Fibroblast of skin of right biceps (primary cell): ENCODE measurements at regions not wholly inside any gene's neighbourhood (a gene's known extent, or its start where the extent isn't known, plus 50 kb on each side); places are given as distances from the start of the nearest gene placed in this dataset.
"Not testable (repeated sequence)": the region's sequence is repeated elsewhere in the genome, so short reads cannot be mapped to it uniquely, and the experiment has no call there.

Experiments
- DNase-seq: peaks from one replicate; pipeline ENCODE4 v3.0.0-alpha.2; 2013

GRCh38 chr16:52976539-52977167, 76.0 kb downstream of the CHD9NB start:
- DNase-seq, result peak; percentile 8

GRCh38 chr16:52967744-52968143, 85.0 kb downstream of the CHD9NB start:
- no peak for DNase-seq

GRCh38 chr16:52964290-52964689, 88.4 kb downstream of the CHD9NB start:
- DNase-seq, result no peak

- DNase-seq, result no peak
Measured at GRCh38 chr16:52963855-52964242, 88.8 kb downstream of the CHD9NB start.

GRCh38 chr16:52963212-52963854, 89.4 kb downstream of the CHD9NB start:
- no peak for DNase-seq

GRCh38 chr16:52958951-52959350, 93.7 kb downstream of the CHD9NB start:
- DNase-seq, result no peak

GRCh38 chr16:52957199-52957598, 95.5 kb downstream of the CHD9NB start:
- DNase-seq, result no peak

- no peak for DNase-seq
Measured at GRCh38 chr16:52956044-52956443, 96.7 kb downstream of the CHD9NB start.

- no peak for DNase-seq
Measured at GRCh38 chr16:52953215-52953614, 99.5 kb downstream of the CHD9NB start.

- no peak for DNase-seq
Measured at GRCh38 chr16:52948946-52949345, 103.8 kb downstream of the CHD9NB start.

- no peak for DNase-seq
Measured at GRCh38 chr16:52932321-52932720, 120.4 kb downstream of the CHD9NB start.

- no peak for DNase-seq
Measured at GRCh38 chr16:52929478-52930400, 123.0 kb downstream of the CHD9NB start.

GRCh38 chr16:52928955-52929354, 123.7 kb downstream of the CHD9NB start:
- no peak for DNase-seq

GRCh38 chr16:52925143-52925542, 127.6 kb downstream of the CHD9NB start:
- DNase-seq, result no peak

- no peak for DNase-seq
Measured at GRCh38 chr16:52924162-52924561, 128.5 kb downstream of the CHD9NB start.

- DNase-seq, result no peak
Measured at GRCh38 chr16:52921104-52921503, 131.6 kb downstream of the CHD9NB start.

- no peak for DNase-seq
Measured at GRCh38 chr16:52920331-52920730, 132.4 kb downstream of the CHD9NB start.

- DNase-seq, result no peak
Measured at GRCh38 chr16:52914428-52914827, 138.3 kb downstream of the CHD9NB start.

- DNase-seq, result peak; percentile 36
Measured at GRCh38 chr16:52912565-52913173, 140.0 kb downstream of the CHD9NB start.

- DNase-seq, result not testable (repeated sequence)
Measured at GRCh38 chr16:52908057-52908456, 144.6 kb downstream of the CHD9NB start.

- no peak for DNase-seq
Measured at GRCh38 chr16:52906281-52906680, 146.4 kb downstream of the CHD9NB start.

- DNase-seq, result no peak
Measured at GRCh38 chr16:52896478-52897164, 156.1 kb downstream of the CHD9NB start.

GRCh38 chr16:52874042-52874441, 178.7 kb downstream of the CHD9NB start:
- no peak for DNase-seq
